Astrocyte (in vitro differentiated cells and primary cell): ENCODE measurements at regions not wholly inside any gene's neighbourhood (a gene's known extent, or its start where the extent isn't known, plus 50 kb on each side); places are given as distances from the start of the nearest gene placed in this dataset.

Experiments
- EZH2 ChIP-seq: IDR thresholded peaks from 2 replicates; pipeline ENCODE4 v1.6.1; 2012; ENCODE audit warnings: mild to moderate bottlenecking, low read length, inconsistent platforms; ENCODE audit not compliant: insufficient read depth
- TF ChIP-seq, protein P1 (sequence below): IDR thresholded peaks from 2 replicates; pipeline ENCODE4 v1.5.1; 2011; ENCODE audit warnings: low read depth, mild to moderate bottlenecking, inconsistent platforms, low read length, moderate library complexity; ENCODE audit not compliant: insufficient read depth

DNA sequence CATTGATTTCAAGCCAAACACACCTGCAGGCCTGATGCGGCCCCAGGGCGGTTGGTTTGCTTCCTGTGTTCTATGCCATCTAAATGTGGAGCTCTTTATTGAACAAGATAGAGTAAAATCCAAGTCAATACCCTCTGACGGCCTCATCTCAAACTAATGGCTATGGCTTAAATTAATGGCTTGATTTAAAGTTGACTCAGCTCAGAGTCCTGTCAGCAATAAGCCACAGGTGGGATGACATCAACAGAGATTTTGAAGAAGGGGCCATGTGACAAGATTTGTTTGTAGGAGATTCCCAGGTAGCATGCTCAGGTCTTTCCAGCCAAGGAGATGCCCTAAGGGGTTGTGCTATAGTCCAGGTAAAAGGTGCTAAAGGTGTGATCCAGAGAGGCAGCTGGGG lies 66.7 kb upstream of the ZNF32 start:
- no peak for TF ChIP-seq EZH2
- TF ChIP-seq, protein P1, sequence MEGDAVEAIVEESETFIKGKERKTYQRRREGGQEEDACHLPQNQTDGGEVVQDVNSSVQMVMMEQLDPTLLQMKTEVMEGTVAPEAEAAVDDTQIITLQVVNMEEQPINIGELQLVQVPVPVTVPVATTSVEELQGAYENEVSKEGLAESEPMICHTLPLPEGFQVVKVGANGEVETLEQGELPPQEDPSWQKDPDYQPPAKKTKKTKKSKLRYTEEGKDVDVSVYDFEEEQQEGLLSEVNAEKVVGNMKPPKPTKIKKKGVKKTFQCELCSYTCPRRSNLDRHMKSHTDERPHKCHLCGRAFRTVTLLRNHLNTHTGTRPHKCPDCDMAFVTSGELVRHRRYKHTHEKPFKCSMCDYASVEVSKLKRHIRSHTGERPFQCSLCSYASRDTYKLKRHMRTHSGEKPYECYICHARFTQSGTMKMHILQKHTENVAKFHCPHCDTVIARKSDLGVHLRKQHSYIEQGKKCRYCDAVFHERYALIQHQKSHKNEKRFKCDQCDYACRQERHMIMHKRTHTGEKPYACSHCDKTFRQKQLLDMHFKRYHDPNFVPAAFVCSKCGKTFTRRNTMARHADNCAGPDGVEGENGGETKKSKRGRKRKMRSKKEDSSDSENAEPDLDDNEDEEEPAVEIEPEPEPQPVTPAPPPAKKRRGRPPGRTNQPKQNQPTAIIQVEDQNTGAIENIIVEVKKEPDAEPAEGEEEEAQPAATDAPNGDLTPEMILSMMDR, result no peak
